TTC549 (cell line): ENCODE measurements at regions not wholly inside any gene's neighbourhood (a gene's known extent, or its start where the extent isn't known, plus 50 kb on each side); places are given as distances from the start of the nearest gene placed in this dataset.
A peak's percentile ranks its signal among the peaks of the same experiment; 100 is the strongest.

Experiments used
- FAIRE-seq: peaks from 2 replicates; lab custom pipeline; 2012; peaks lifted over from hg19 to GRCh38; lab: Jason Lieb, UNC

DNA sequence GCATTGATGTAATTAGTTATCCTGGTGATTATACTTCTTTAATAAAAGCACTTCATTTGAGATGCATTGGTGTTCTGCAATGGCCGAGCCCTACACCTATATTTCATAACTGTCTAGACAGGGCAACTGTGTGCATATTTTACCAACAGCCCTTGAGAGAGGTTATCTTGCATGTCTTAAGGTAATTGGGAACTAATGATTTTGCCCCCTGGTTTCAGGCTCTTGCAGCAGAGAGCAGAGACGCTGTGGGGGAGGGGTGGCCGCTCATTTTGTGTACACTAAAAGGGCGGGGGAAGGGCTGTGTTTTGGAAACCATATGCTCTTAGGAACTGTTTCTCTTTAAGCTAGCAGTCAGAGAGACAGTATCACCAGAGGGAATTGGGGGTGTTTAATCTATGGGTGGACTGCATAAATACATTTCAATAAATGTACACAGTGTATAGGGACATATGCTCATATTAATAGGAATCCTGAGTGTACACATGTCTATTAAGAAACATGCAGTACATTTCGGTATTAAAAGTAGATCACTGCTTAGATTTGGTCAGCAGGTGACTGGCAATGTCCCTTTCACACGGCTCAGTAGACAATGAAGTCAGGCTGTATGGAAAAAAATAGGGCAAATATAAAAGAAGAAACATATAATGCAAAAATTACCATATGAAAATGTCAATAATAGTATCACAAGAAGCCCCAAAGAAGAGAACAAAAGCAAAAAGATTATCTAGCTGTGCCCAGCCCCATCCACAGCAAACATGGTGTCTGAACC lies 402.9 kb upstream of the CITED2 start:
- no peak for FAIRE-seq

DNA sequence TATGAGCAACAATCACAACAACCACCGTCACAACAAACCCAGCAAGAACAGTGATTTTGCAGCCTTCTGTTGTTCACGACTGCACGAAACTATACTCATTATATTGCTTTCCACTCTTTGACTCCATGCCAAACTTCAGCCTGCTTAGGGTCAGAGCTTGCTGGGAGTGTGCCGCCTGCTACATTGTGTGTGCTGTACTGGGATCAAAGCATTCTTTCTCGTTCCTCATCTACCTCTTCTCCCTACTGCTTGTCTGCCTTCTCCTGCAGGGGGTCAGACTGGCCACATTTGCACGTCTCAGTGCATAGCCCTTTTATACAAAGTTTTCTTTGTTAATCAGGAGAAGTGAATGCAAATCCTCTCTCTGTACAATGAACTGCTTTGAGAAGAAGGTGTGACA lies 401.6 kb upstream of the CITED2 start:
- FAIRE-seq, result no peak

DNA sequence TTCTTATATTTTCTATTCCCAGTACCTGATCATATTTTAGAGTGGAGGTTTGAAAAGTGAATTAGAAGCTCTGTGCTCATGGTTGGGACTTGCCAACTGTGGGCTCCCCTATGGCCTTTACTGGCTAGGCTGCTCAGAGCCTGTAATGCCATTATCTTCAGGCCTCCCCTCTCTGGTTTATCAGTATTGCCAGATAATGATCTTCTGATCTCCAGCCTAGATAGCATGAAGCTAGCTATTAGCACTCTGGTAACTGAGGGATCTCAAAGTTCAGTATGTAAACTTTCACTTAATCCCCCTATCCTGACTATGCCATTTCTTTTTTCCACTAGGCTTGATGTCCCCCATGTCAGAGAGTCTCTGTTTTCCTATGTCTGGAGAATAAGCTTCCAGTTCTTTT lies 393.7 kb upstream of the CITED2 start:
- FAIRE-seq, result no peak

DNA sequence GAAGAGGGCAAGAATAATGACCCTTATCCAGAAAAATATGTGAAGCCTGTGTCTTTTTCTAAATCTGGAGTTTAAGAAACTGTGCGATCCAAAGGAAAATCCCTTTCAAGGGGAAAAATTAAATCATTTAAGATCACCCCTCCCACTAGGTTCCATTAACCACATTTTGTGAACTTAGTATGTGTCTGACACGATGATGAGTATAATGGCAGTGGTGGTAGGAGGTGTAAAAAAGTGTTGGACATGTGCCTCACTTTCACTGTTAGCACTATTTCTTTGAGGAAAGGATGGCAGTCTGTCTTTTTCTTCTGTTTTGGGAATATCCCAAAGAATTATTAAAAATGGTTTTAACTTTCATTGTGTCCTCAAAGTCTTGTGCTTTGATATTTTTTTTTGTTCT lies 392.3 kb upstream of the CITED2 start:
- FAIRE-seq, result no peak

DNA sequence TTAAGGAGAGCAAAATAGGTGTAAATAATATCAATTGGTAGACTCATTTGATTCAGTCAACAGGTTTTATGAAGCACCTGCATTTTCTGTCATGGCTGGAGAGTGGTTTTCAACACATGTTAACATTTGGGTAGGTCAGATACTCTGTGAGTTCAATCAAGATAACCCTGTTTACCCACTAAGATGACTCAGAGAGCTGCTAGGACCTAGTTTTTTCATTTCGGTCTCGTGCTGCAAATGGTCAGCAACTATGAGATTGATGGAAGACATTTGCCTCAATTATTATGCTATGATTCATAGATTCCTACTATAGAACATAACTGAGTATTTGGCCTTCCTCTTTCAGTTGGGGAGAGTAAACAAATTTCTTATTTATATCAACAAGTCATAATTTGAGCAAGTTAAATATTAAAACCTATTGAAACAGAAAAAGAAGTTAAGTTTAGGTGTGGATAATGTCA lies 391.4 kb upstream of the CITED2 start:
- no peak for FAIRE-seq

DNA sequence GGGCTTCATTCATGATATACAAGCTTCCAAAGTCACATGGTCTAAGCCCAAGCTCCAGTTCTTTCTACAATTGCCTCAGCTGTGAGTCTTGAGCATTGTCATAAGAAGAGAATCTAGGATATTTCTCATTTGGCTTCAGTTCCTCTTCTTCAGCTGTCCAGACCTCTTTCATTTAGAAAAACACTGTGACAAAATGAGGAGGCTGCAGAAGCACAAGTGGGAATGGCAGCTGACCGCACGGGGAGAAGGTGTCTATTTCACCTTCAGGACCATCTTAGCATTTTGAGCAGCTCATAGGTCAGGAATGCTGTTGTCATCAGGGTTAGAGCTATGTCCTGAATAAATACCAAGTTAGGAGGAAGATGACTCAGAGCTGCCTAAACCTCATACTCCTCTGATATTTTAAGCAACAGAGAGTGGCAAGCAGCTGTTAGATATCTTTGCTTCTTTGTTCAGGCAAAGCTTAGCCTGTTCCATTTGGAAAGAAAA lies 390.1 kb upstream of the CITED2 start:
- FAIRE-seq, result peak; percentile 5

DNA sequence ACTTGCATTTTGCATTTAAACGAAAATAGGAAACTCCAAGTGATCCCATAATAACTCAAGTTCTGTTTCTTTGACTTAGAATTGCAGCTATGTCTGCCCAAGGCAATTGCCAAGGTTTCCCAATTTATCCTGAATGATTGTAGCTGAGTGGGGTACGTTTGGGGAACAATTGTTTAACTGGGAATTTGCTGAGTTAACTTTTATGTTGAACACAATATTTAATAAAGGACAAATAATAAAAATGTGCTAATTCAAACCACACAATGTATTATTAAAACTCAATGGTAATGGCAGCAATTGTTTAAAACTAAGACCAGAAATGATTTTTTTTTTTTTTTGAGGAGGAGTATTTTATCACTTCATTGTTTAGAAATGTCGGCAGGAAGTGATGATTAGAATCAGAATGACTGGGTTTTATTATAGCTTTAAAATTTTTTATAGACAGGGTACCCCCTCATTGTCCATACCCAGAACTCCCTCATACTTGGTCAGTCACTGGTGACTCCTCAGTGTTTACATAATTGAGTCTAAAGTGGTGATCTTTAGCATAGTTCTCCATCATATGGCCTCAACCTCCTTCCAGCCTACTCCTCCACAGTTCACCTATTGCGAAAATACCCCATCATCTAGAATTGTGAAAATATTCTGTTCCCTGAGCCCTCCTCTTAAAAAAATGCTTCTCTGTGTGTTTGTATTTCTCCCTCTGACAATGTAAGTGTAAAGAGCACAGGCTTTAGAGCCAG lies 389.2 kb upstream of the CITED2 start:
- peak; percentile 60 for FAIRE-seq

DNA sequence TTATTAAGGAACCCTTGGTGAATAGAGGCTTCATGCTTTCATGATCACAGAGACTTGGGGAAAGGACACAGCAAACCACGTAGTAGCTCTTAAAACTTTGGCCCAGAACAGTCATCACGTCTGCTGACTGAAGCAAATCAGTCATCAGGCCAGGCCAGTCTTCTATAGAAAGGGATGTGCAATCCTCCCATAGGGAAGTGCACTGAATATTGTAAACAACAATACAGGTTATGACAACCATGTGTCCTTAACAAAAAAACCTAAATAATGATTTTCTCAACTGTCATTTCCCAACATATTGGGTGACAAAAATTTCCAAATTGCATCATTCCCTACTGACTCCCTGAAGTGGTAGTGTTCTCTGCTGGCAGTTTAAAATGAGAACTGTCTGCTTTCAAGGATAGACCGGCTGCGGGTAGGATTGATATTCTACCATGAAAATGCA lies 388.2 kb upstream of the CITED2 start:
- FAIRE-seq, result peak; percentile 83

DNA sequence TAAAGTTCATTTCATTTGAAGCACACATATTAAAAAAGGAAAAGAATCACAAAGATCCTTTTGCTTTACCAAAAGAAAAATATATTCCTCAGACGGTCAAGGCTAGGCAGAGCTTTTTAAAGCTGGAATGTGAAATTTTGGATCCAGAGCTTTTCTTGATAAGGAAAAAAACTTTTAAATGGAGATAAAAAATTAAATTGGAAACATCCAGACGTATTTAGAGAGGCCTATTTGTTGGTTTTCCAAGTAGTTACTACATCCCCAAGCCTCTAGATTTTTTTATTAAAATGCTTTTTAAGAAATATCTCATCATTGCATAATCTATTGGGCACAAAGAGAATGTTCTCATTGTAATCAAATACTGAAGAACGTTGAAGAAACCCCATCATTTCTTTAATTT lies 385.7 kb upstream of the CITED2 start:
- no peak for FAIRE-seq

DNA sequence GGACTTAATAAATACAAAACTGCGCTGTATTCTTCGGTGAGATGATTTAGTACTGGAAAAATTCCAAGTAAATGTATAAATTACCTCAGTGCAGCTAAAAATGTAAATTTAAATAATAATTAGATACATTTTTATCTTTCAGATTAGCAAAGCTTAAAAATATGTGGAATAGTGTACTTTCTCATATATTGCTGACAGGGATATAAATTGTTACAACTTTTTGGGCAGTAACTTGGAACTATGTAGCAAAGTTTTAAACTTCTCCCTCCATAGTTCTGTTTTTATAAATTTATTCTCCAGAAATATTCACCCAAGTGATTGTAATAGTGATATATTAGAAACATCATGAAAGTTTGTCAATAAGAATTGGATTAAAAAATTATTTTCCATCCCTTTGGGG lies 384.6 kb upstream of the CITED2 start:
- FAIRE-seq, result no peak

DNA sequence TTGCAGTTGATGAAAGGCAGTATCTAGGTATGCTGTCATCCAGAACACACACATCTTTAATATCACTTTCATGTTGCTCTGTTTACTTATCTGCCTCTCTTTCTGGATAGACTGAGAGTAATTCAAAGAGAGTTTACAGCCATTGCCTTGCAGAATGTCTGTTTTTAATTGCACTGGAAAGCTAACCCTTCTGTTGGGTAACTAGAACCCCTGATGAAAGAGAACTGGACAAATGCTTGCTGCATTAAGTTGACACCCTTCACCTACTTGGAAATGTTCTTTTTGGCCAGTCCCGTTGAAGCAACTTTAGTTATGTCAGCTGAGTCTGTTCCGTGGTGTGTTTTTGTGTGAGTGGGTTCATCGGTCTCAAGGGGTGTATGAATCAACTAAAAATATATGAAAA lies 383.8 kb upstream of the CITED2 start:
- FAIRE-seq, result no peak

DNA sequence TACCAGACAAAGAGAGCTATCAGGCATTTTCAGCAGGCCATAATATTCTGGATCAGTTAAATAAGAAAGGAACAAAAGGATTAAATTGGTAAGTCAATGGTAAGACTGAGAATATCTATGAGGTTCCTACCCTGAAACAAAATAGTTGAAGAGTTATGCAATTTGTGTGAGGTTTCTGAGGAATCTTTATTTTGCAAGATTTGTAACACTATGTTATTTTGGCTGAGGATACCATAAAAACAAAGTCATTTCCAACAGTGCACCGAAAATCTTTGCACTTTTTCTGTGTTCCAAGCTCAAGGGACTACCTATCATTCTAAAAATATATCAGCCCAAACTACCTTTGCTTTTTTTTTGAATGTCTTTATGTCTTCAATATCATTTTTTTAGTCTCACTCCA lies 383.3 kb upstream of the CITED2 start:
- no peak for FAIRE-seq

DNA sequence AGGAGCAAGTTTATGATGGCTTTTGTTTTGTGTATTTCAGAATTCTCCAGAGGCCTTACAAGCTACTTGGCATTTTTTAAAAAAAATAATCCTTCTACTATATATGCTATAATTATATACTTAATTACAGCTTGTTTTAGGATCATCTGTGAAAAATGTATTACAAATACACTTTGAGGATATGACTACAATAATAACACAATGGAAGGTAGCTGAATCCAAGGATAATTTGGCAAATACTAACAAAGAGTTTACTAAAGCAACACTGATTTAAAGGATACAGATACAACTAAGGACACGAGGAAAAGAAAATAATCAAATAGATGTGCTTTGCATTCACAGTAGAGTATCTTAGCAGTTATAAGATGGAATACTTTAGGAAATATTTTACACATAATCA lies 381.9 kb upstream of the CITED2 start:
- FAIRE-seq, result no peak

DNA sequence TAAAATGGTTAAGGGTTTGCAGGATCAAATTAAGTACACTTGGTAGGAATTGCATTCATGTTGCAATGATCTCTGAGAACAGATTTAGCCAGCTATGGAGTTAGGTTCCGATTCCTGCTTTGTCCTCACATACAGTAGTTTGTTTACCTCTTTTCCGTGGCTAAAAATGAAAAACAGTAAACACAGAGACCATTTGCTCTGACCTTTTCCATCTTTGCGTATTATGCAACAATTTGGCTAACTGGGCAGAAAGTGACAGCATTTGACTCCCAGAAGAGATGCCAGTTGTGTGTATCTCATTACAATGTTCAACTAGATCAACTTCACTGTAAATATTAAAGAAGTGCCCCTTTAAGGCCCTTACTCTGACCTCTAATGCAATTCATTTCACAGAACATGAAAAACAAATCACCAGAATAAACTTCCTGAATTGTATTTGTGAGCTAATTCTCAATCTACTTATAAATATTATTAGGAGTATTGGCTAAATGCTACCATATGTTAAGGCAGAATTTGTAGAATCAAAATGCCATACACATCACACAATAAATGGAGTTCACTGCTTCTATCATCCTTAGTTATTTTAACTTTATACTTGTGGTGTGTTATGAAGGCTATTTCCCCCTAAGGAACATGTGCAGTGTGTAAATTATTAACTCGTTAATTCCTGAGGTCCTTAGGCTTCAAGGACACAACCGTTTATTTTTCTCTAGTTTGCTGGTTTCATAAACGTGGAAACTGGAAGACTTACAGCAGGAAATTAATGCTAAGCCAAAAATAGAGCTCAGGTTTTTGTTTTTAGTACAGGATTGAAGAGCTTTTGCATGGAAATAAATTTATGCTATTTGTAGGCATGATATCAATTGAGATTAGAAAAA lies 380.7 kb upstream of the CITED2 start:
- no peak for FAIRE-seq

DNA sequence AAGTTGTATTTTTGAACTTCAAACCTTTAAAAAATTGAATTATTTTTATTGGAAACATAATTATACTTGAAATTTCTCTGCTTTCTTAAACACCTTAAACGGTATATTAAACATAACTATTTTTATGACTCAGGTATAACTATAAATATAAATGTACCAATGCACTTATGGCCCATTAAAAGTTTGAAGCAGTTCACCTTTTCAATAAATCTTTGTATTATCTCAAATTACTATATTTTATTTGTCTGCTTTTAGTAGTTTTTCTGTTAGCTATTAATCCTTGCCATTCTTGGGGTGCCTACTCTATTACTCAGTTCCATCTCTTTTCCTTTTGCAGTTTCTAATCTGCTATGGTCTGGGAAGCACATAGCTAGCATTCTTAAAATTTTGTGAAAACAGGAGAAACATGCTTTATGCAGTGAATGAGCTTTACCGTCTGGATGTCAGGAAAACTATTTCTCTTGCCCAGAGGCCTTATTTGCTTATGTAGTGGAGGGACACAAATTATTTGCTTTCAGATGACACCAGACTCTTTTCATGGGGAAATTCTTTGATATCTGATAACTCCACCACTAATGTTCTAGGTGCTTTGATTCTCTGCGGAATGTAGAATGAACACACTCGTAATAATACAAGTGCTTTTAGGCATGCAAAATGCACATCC lies 378.9 kb upstream of the CITED2 start:
- FAIRE-seq, result peak; percentile 70

DNA sequence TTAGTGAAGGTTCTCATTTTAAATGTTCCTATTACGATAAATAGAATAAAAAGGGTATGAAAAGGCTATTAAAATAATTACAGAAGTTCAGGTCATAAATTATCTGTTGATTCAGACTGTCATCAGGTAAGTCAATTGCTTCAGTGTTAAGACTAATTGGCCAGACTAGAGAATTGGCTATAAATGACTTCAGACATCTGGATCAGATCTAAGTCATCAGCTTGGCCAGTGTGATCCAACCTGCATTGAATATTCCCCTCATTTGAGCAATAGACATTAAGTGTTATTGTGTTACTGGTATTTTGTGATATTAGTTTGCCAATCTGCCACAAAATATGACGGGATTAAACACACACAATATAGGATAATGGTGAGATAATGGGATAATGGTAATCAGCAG lies 377.6 kb upstream of the CITED2 start:
- peak; percentile 28 for FAIRE-seq

DNA sequence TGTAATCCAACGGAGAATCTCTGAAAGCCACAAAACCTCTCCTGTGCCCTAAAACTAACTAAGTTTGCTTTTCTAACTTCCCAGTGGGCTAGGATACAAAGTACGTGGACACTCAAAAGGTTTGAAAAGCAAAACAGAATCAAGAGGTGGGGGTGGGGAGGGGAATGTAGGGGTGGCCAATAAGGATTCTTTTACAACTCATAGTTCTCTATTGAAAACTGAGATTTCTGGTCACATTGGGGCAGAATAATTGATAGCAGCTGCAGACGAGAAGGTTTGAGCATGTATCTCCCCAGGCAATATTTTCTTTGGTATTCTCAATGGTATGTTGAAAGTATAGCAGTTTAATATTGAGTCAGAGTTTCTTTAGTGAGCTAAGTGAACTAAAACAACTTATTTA lies 376.7 kb upstream of the CITED2 start:
- no peak for FAIRE-seq

DNA sequence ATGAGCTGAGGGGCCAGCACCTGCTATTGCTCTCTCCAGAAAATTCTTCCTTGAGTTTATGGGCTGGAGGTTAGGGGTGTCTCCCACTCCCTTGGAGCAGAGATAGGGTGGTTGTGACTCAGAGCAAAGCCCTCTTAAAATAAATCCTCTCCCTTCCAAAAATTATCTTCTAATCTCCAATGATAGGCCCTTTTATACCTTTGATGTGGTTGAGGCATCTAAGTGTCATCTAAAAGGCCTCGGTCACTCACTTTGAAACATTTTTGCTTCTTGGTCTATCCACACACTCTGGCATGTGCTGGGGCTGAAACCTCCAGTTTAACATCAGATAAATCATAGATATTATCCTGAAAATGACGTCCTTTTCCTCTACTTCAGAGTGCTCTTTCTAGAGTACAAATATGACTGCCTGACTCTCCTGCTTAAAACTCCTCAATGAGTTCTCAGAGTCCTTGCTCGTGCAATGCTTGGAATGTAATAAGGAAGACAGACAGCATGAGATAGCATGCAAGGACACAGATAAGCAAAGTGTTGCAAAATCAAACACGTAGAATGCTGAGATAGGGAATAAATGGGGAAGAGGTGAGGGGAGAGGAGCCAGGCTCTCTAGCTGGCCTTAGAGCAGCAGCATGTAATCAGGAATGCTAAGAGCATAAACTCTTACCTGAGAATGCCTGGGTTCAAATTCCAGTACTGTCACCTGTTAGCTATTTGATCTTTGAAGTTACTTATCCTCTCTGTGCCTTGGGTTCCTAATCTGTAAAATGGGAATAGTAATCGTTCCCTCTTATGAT lies 374.1 kb upstream of the CITED2 start:
- FAIRE-seq, result no peak

DNA sequence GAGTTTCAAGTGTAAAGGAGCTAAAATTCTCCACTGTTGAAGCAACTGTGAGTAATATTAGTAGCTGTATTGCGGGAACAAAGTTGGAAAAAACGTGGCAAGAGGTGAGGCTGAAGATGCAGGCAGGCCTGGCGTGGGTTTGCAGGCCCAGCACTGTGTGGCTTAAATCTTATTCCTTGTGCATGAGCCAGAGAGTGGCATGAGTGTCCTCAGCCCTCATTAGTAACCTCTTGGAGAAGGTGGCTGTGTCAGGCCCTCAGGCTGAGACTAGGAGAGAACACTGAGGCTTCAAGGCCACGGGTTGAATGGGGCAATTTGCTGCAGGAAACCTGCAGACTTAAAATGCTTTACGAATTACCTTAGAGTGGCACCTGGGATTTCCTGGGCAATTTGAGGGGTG lies 372.7 kb upstream of the CITED2 start:
- FAIRE-seq, result no peak

DNA sequence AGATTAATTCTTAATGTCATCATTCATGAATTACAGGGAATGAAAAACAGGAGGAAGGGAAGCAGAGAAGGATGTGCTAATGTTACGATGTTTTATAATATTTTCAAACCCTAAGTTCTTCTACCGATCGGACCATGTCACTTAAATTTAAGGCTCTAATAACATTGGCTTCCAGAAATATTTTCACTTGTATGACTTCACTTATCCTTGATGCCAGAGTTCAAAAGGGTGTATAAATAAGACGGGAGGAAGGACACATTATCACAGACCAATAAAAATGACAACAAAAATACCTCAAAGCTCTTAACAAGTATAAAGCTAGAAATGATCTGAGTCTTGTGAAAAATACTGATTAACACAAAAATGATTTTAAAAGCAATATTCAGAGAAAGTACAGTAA lies 370.4 kb upstream of the CITED2 start:
- no peak for FAIRE-seq
